ENCODE measurements at regions not wholly inside any gene's neighbourhood (a gene's known extent, or its start where the extent isn't known, plus 50 kb on each side); places are given as distances from the start of the nearest gene placed in this dataset.

GRCh38 chrX:134741746-134742145, 55.3 kb downstream of the PABIR2 start:
- DNase-seq (no peak), ATAC-seq (no peak), FAIRE-seq (no peak)
- Histone ChIP-seq H3K9me3 (no peaks in the 10 kb centered on the region), H3K4me3 (no peak overlapping the region), H3K27ac (no peak overlapping the region), H3K4me1 (no peaks in the 10 kb centered on the region), H3K27me3 (no peaks in the 10 kb centered on the region), H3K36me3 (no peaks in the 10 kb centered on the region)
- intact Hi-C loops (cut with DNase I) = no loop called here
- WGBS, 2 donors = 52 to 69% methylated on average over 2 of the region's 2 CpGs
- TF ChIP-seq CTCF (IDR thresholded peaks at IDR 0.05) = no peak

- Histone ChIP-seq H3K36me3 (no peaks in the 10 kb centered on the region), H3K4me3 (no peak overlapping the region), H3K4me1 (no peaks in the 10 kb centered on the region), H3K9me3 (no peaks in the 10 kb centered on the region), H3K27ac (no peak overlapping the region), H3K27me3 (no peaks in the 10 kb centered on the region)
- no peak for TF ChIP-seq CTCF (IDR thresholded peaks at IDR 0.05)
- DNase-seq (no peak), ATAC-seq (no peak), FAIRE-seq (no peak)
- 43 to 56% methylated on average over 8 of the region's 8 CpGs for WGBS, 2 donors
- intact Hi-C loops (cut with DNase I) = no loop called here
Measured at GRCh38 chrX:134738986-134739740, 57.8 kb downstream of the PABIR2 start.

GRCh38 chrX:134738445-134738844, 58.6 kb downstream of the PABIR2 start:
- 68 to 72% methylated on average over 3 of the region's 3 CpGs for WGBS, 2 donors
- H3K4me3 ChIP-seq = no peak overlapping the region
- H3K4me1 ChIP-seq = no peaks in the 10 kb centered on the region
- no peak for DNase-seq
- no peak for ATAC-seq
- no peaks in the 10 kb centered on the region for H3K27me3 ChIP-seq
- no peaks in the 10 kb centered on the region for H3K9me3 ChIP-seq
- no peak for FAIRE-seq
- H3K36me3 ChIP-seq = no peaks in the 10 kb centered on the region
- no peak for TF ChIP-seq CTCF (IDR thresholded peaks at IDR 0.05)
- intact Hi-C loops (cut with DNase I) = no loop called here
- no peak overlapping the region for H3K27ac ChIP-seq

- WGBS, 2 donors = 61 to 79% methylated on average over 12 of the region's 12 CpGs
- H3K27ac ChIP-seq = no peak overlapping the region
Measured at GRCh38 chrX:134737721-134738369, 59.2 kb downstream of the PABIR2 start.

More at GRCh38 chrX:134737721-134738369, 59.2 kb downstream of the PABIR2 start:
- no peak for DNase-seq
- H3K27me3 ChIP-seq = no peaks in the 10 kb centered on the region
- H3K4me3 ChIP-seq = no peak overlapping the region
- intact Hi-C loops (cut with DNase I) = no loop called here
- H3K4me1 ChIP-seq = no peaks in the 10 kb centered on the region
- TF ChIP-seq CTCF (IDR thresholded peaks at IDR 0.05) = no peak
- no peaks in the 10 kb centered on the region for H3K36me3 ChIP-seq
- ATAC-seq = no peak
- no peaks in the 10 kb centered on the region for H3K9me3 ChIP-seq
- no peak for FAIRE-seq
